ENCODE measurements at regions not wholly inside any gene's neighbourhood (a gene's known extent, or its start where the extent isn't known, plus 50 kb on each side); places are given as distances from the start of the nearest gene placed in this dataset.

GRCh38 chr3:94935738-94936580 lies 873.1 kb downstream of the NSUN3 start:
- no peak overlapping the region for H3K27ac ChIP-seq
- intact Hi-C loops (cut with DNase I): no loop called here
- ATAC-seq (no peak), DNase-seq (no peak)
- 74 to 82% (median 76%) methylated on average over 5 of the region's 5 CpGs for whole genome bisulfite sequencing, 3 donors
- H3K27me3 ChIP-seq (ENCODE audit: insufficient read depth in 3 of 3, low read length in 2 of 3): no peaks in the 10 kb centered on the region
- TF ChIP-seq, protein P1, sequence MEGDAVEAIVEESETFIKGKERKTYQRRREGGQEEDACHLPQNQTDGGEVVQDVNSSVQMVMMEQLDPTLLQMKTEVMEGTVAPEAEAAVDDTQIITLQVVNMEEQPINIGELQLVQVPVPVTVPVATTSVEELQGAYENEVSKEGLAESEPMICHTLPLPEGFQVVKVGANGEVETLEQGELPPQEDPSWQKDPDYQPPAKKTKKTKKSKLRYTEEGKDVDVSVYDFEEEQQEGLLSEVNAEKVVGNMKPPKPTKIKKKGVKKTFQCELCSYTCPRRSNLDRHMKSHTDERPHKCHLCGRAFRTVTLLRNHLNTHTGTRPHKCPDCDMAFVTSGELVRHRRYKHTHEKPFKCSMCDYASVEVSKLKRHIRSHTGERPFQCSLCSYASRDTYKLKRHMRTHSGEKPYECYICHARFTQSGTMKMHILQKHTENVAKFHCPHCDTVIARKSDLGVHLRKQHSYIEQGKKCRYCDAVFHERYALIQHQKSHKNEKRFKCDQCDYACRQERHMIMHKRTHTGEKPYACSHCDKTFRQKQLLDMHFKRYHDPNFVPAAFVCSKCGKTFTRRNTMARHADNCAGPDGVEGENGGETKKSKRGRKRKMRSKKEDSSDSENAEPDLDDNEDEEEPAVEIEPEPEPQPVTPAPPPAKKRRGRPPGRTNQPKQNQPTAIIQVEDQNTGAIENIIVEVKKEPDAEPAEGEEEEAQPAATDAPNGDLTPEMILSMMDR (IDR thresholded peaks at IDR 0.05): no peak
- no peak overlapping the region for H3K4me3 ChIP-seq
- no peaks in the 10 kb centered on the region for H3K36me3 ChIP-seq (ENCODE audit: insufficient read depth in 1 of 2, low read depth in 1 of 2)
- H3K9me3 ChIP-seq: no peaks in the 10 kb centered on the region
- no peaks in the 10 kb centered on the region for H3K4me1 ChIP-seq

- intact Hi-C loops (cut with DNase I): no loop called here
- ATAC-seq (no peak), DNase-seq (peak in 1 of 2 donors; percentile 49)
- H3K27ac ChIP-seq: no peak overlapping the region
- no peaks in the 10 kb centered on the region for H3K4me1 ChIP-seq
- H3K36me3 ChIP-seq (ENCODE audit: insufficient read depth in 1 of 2, low read depth in 1 of 2): no peaks in the 10 kb centered on the region
- H3K4me3 ChIP-seq: no peak overlapping the region
- TF ChIP-seq, protein P1 (IDR thresholded peaks at IDR 0.05): no peak
- H3K27me3 ChIP-seq (ENCODE audit: insufficient read depth in 3 of 3, low read length in 2 of 3): no peaks in the 10 kb centered on the region
- 96 to 97% (median 96%) methylated on average over 34 of the region's 34 CpGs for WGBS, 3 donors
- no peaks in the 10 kb centered on the region for H3K9me3 ChIP-seq
Observed at GRCh38 chr3:94937980-94938379, 875.1 kb downstream of the NSUN3 start.

DNA sequence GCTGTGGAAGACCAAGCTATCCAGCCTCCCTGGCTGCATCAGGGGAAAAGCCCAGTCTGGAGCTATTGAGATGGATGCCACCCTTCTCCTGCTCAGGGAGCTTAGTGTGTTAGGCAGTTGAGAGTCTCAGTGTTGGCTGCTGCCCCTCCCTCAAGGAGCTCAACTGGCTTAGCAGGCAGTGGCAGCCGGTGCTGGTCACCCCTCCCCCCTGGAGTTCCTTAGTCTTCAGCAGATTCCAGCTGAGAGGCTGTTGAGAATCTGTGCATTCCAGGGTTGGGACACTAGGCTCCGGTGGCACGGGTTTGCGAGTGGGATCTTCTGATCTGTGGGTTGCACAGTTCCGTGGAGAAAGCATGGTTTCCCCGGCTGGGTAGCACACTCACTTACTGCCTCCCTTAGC lies 883.8 kb downstream of the NSUN3 start:
- TF ChIP-seq, protein P1 (IDR thresholded peaks at IDR 0.05): no peak
- ATAC-seq: no peak
- 85 to 93% (median 85%) methylated on average over 6 of the region's 6 CpGs for WGBS, 3 donors

GRCh38 chr3:94961423-94962100 lies 898.7 kb downstream of the NSUN3 start:
- 83 to 92% (median 85%) methylated on average over 6 of the region's 6 CpGs for WGBS, 3 donors
- no peak for ATAC-seq

More for the DNA sequence above, 883.8 kb downstream of the NSUN3 start:
- Histone ChIP-seq H3K36me3 (ENCODE audit: insufficient read depth in 1 of 2, low read depth in 1 of 2) (no peaks in the 10 kb centered on the region), H3K27me3 (ENCODE audit: insufficient read depth in 3 of 3, low read length in 2 of 3) (no peaks in the 10 kb centered on the region), H3K27ac (no peak overlapping the region), H3K4me1 (no peaks in the 10 kb centered on the region), H3K4me3 (no peak overlapping the region), H3K9me3 (no peaks in the 10 kb centered on the region)
- intact Hi-C loops (cut with DNase I): no loop called here
- DNase-seq: no peak

More at GRCh38 chr3:94961423-94962100, 898.7 kb downstream of the NSUN3 start:
- intact Hi-C loops (cut with DNase I): no loop called here
- no peak for DNase-seq
- peaks cover 12% of the 10 kb centered on the region for H3K9me3 ChIP-seq
- TF ChIP-seq, protein P1 (IDR thresholded peaks at IDR 0.05): no peak
- no peaks in the 10 kb centered on the region for H3K27me3 ChIP-seq (ENCODE audit: insufficient read depth in 3 of 3, low read length in 2 of 3)
- H3K4me1 ChIP-seq: no peaks in the 10 kb centered on the region
- no peak overlapping the region for H3K4me3 ChIP-seq
- no peaks in the 10 kb centered on the region for H3K36me3 ChIP-seq (ENCODE audit: insufficient read depth in 1 of 2, low read depth in 1 of 2)
- H3K27ac ChIP-seq: no peak overlapping the region
